WTC11 (cell line): ENCODE measurements at regions not wholly inside any gene's neighbourhood (a gene's known extent, or its start where the extent isn't known, plus 50 kb on each side); places are given as distances from the start of the nearest gene placed in this dataset.

Source experiments
- ATAC-seq: fragments of 200-7000 bp; cut with Tn5 transposase; 2 replicates; pipeline ENCODE4 v1.10.0; 2021; ENCODE audit warnings: mild to moderate bottlenecking, moderate library complexity
- CTCF ChIA-PET: fragments of 300-600 bp; sonication (Branson Sonifier 250); formaldehyde crosslinking; loops from one replicate; lab custom pipeline; 2021; ENCODE audit warnings: antibody characterized with exemption; lab: Charles Lee
- POLR2A ChIA-PET: fragments of 350-600 bp; sonication (Branson Sonifier 250); formaldehyde crosslinking; loops from one replicate; lab custom pipeline; 2021; ENCODE audit warnings: antibody characterized with exemption; lab: Charles Lee
- DNase-seq: peaks from one replicate; pipeline ENCODE4 v3.0.0; 2021; ENCODE audit warnings: low spot score
- H3K27ac Mint-ChIP-seq: 2 replicates; pipeline ENCODE4 v1.8.0; 2021; ENCODE audit warnings: mixed read lengths
- H3K27me3 Mint-ChIP-seq: 2 replicates; pipeline ENCODE4 v1.8.0; 2021; ENCODE audit warnings: low read depth, mild to moderate bottlenecking, moderate library complexity, mixed read lengths
- H3K36me3 Mint-ChIP-seq: 2 replicates; pipeline ENCODE4 v1.8.0; 2021; ENCODE audit warnings: mixed read lengths
- H3K4me1 Mint-ChIP-seq: 2 replicates; pipeline ENCODE4 v1.8.0; 2022; ENCODE audit warnings: mixed read lengths
- H3K4me3 Mint-ChIP-seq: 2 replicates; pipeline ENCODE4 v1.8.0; 2021; ENCODE audit warnings: mild to moderate bottlenecking, moderate library complexity, mixed read lengths
- H3K9me3 Mint-ChIP-seq: 2 replicates; pipeline ENCODE4 v1.8.0; 2021; ENCODE audit warnings: mixed read lengths
- CBFB ChIP-seq: sonication (generic); formaldehyde crosslinking; IDR thresholded peaks from 2 replicates; pipeline ENCODE4 v1.8.1; 2022; ENCODE audit warnings: mild to moderate bottlenecking, low read depth, missing genetic modification reagents
- CREB1 ChIP-seq: sonication (generic); formaldehyde crosslinking; IDR thresholded peaks from 2 replicates; pipeline ENCODE4 v1.8.0; 2023; ENCODE audit warnings: mild to moderate bottlenecking, missing genetic modification reagents
- ETV6 ChIP-seq: sonication (generic); formaldehyde crosslinking; IDR thresholded peaks from 2 replicates; pipeline ENCODE4 v1.8.1; 2022; ENCODE audit warnings: mild to moderate bottlenecking, missing genetic modification reagents
- FOXK1 ChIP-seq: sonication (generic); formaldehyde crosslinking; IDR thresholded peaks from 2 replicates; pipeline ENCODE4 v1.8.0; 2022; ENCODE audit warnings: mild to moderate bottlenecking, moderate library complexity, missing genetic modification reagents
- MXD4 ChIP-seq: fragments of 250-450 bp; sonication (Bioruptor Pico); IDR thresholded peaks from 2 replicates; pipeline ENCODE4 v1.8.0; 2021; ENCODE audit warnings: mild to moderate bottlenecking, moderate library complexity, borderline replicate concordance
- NR3C1 ChIP-seq: sonication (generic); formaldehyde crosslinking; conservative IDR thresholded peaks from 2 replicates; pipeline ENCODE4 v1.8.1; 2023; ENCODE audit warnings: low read depth, mild to moderate bottlenecking, missing genetic modification reagents
- OVOL2 ChIP-seq: fragments of 250-450 bp; sonication (Bioruptor Pico); IDR thresholded peaks from 2 replicates; pipeline ENCODE4 v1.9.0; 2021; ENCODE audit warnings: mild to moderate bottlenecking, borderline replicate concordance
- PRRX2 ChIP-seq: fragments of 250-450 bp; sonication (Bioruptor Pico); IDR thresholded peaks from 2 replicates; pipeline ENCODE4 v1.8.0; 2021; ENCODE audit warnings: mild to moderate bottlenecking
- RELA ChIP-seq: sonication (generic); formaldehyde crosslinking; IDR thresholded peaks from 2 replicates; pipeline ENCODE4 v1.8.1; 2022; ENCODE audit warnings: missing genetic modification reagents, mild to moderate bottlenecking, borderline replicate concordance
- ZNF121 ChIP-seq: sonication (generic); formaldehyde crosslinking; IDR thresholded peaks from 2 replicates; pipeline ENCODE4 v1.8.0; 2023; ENCODE audit warnings: missing genetic modification reagents
- ZNF219 ChIP-seq: sonication (generic); formaldehyde crosslinking; IDR thresholded peaks from 2 replicates; pipeline ENCODE4 v1.8.0; 2023; ENCODE audit warnings: missing genetic modification reagents, mild to moderate bottlenecking, borderline replicate concordance
- ZNF232 ChIP-seq: sonication (generic); formaldehyde crosslinking; IDR thresholded peaks from 2 replicates; pipeline ENCODE4 v1.8.0; 2022; ENCODE audit warnings: mild to moderate bottlenecking, missing genetic modification reagents
- ZNF396 ChIP-seq: fragments of 250-450 bp; sonication (Bioruptor Pico); IDR thresholded peaks from 2 replicates; pipeline ENCODE4 v1.8.0; 2021; ENCODE audit warnings: mild to moderate bottlenecking, moderate library complexity, borderline replicate concordance
- ZNF671 ChIP-seq: fragments of 250-450 bp; sonication (Bioruptor Pico); IDR thresholded peaks from 2 replicates; pipeline ENCODE4 v1.8.0; 2021; ENCODE audit warnings: mild to moderate bottlenecking
- TF ChIP-seq, protein P1 (sequence below): fragments of 250-450 bp; sonication (Bioruptor Pico); IDR thresholded peaks from 2 replicates; pipeline ENCODE4 v1.9.0; 2021; ENCODE audit warnings: mild to moderate bottlenecking
- TF ChIP-seq, protein P2 (sequence below): sonication (generic); formaldehyde crosslinking; IDR thresholded peaks from 2 replicates; pipeline ENCODE4 v1.8.0; 2023; ENCODE audit warnings: mild to moderate bottlenecking, missing genetic modification reagents
- TF ChIP-seq, protein P3 (sequence below): fragments of 250-450 bp; sonication (Bioruptor Pico); IDR thresholded peaks from 2 replicates; pipeline ENCODE4 v1.8.0; 2021; ENCODE audit warnings: mild to moderate bottlenecking
- TF ChIP-seq, protein P4 (sequence below): sonication (generic); formaldehyde crosslinking; IDR thresholded peaks from 2 replicates; pipeline ENCODE4 v1.8.0; 2023; ENCODE audit warnings: missing genetic modification reagents, mild to moderate bottlenecking, borderline replicate concordance

- H3K4me1 Mint-ChIP-seq: no peaks in the 10 kb centered on the region
- no peak for ATAC-seq
- H3K4me3 Mint-ChIP-seq: no peak overlapping the region
- no peak overlapping the region for H3K27ac Mint-ChIP-seq
- no peaks in the 10 kb centered on the region; the same call in 1 of the 2 replicates for H3K36me3 Mint-ChIP-seq
- ChIA-PET POLR2A (interaction anchor here (0.5 kb wide), 1 partner anchor 859 kb away, joined by 7 read pairs; no protein-coding TSS in a partner anchor), CTCF (no interaction called here)
- TF ChIP-seq, protein P1, sequence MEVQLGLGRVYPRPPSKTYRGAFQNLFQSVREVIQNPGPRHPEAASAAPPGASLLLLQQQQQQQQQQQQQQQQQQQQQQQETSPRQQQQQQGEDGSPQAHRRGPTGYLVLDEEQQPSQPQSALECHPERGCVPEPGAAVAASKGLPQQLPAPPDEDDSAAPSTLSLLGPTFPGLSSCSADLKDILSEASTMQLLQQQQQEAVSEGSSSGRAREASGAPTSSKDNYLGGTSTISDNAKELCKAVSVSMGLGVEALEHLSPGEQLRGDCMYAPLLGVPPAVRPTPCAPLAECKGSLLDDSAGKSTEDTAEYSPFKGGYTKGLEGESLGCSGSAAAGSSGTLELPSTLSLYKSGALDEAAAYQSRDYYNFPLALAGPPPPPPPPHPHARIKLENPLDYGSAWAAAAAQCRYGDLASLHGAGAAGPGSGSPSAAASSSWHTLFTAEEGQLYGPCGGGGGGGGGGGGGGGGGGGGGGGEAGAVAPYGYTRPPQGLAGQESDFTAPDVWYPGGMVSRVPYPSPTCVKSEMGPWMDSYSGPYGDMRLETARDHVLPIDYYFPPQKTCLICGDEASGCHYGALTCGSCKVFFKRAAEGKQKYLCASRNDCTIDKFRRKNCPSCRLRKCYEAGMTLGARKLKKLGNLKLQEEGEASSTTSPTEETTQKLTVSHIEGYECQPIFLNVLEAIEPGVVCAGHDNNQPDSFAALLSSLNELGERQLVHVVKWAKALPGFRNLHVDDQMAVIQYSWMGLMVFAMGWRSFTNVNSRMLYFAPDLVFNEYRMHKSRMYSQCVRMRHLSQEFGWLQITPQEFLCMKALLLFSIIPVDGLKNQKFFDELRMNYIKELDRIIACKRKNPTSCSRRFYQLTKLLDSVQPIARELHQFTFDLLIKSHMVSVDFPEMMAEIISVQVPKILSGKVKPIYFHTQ (CRISPR knock-in tag): no peak
- no peak for DNase-seq
- H3K27me3 Mint-ChIP-seq: no peaks in the 10 kb centered on the region
- H3K9me3 Mint-ChIP-seq: peaks cover 3% of the 10 kb centered on the region; the same call in 1 of the 2 replicates
Observed at GRCh38 chr5:124860291-124860655, 113.8 kb upstream of the ZNF608 start.

DNA sequence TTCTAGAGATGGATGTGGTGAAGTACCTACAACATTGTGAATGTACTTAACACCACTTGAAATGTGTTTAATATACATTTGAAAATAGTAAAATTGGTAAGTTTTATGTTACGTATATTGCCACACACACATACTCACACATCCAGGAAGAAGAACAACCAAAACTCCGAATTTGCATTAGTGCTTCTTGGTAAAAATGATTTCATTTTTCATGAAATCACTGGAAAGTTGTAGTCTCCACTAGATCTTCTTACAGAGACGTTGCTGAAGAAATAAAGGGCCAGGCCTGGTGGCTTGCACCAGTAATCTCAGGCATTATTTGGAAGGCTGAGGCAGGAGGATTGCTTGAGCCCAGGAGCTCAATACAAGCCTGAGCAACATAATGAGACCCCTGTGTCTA is 118.6 kb upstream of the ZNF608 start:
- no peaks in the 10 kb centered on the region for H3K27me3 Mint-ChIP-seq
- POLR2A ChIA-PET: no interaction called here
- DNase-seq: no peak
- no peak for ATAC-seq
- TF ChIP-seq ZNF671: no peak
- TF ChIP-seq ZNF219 (CRISPR knock-in tag): no peak
- no peak for TF ChIP-seq RELA (CRISPR knock-in tag)
- no peak for TF ChIP-seq FOXK1 (CRISPR knock-in tag)
- no peak for TF ChIP-seq PRRX2 (CRISPR knock-in tag)
- TF ChIP-seq NR3C1 (CRISPR knock-in tag): no peak
- TF ChIP-seq CBFB (CRISPR knock-in tag): no peak
- no peak for TF ChIP-seq CREB1 (CRISPR knock-in tag)
- no peak for TF ChIP-seq ETV6
- TF ChIP-seq, protein P2, sequence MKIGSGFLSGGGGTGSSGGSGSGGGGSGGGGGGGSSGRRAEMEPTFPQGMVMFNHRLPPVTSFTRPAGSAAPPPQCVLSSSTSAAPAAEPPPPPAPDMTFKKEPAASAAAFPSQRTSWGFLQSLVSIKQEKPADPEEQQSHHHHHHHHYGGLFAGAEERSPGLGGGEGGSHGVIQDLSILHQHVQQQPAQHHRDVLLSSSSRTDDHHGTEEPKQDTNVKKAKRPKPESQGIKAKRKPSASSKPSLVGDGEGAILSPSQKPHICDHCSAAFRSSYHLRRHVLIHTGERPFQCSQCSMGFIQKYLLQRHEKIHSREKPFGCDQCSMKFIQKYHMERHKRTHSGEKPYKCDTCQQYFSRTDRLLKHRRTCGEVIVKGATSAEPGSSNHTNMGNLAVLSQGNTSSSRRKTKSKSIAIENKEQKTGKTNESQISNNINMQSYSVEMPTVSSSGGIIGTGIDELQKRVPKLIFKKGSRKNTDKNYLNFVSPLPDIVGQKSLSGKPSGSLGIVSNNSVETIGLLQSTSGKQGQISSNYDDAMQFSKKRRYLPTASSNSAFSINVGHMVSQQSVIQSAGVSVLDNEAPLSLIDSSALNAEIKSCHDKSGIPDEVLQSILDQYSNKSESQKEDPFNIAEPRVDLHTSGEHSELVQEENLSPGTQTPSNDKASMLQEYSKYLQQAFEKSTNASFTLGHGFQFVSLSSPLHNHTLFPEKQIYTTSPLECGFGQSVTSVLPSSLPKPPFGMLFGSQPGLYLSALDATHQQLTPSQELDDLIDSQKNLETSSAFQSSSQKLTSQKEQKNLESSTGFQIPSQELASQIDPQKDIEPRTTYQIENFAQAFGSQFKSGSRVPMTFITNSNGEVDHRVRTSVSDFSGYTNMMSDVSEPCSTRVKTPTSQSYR (CRISPR knock-in tag): no peak
- no peak for TF ChIP-seq MXD4
- TF ChIP-seq ZNF232 (CRISPR knock-in tag): no peak
- TF ChIP-seq OVOL2 (CRISPR knock-in tag): no peak
- no peak for TF ChIP-seq ZNF396
- TF ChIP-seq, protein P3, sequence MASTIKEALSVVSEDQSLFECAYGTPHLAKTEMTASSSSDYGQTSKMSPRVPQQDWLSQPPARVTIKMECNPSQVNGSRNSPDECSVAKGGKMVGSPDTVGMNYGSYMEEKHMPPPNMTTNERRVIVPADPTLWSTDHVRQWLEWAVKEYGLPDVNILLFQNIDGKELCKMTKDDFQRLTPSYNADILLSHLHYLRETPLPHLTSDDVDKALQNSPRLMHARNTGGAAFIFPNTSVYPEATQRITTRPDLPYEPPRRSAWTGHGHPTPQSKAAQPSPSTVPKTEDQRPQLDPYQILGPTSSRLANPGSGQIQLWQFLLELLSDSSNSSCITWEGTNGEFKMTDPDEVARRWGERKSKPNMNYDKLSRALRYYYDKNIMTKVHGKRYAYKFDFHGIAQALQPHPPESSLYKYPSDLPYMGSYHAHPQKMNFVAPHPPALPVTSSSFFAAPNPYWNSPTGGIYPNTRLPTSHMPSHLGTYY: no peak
- TF ChIP-seq, protein P4, sequence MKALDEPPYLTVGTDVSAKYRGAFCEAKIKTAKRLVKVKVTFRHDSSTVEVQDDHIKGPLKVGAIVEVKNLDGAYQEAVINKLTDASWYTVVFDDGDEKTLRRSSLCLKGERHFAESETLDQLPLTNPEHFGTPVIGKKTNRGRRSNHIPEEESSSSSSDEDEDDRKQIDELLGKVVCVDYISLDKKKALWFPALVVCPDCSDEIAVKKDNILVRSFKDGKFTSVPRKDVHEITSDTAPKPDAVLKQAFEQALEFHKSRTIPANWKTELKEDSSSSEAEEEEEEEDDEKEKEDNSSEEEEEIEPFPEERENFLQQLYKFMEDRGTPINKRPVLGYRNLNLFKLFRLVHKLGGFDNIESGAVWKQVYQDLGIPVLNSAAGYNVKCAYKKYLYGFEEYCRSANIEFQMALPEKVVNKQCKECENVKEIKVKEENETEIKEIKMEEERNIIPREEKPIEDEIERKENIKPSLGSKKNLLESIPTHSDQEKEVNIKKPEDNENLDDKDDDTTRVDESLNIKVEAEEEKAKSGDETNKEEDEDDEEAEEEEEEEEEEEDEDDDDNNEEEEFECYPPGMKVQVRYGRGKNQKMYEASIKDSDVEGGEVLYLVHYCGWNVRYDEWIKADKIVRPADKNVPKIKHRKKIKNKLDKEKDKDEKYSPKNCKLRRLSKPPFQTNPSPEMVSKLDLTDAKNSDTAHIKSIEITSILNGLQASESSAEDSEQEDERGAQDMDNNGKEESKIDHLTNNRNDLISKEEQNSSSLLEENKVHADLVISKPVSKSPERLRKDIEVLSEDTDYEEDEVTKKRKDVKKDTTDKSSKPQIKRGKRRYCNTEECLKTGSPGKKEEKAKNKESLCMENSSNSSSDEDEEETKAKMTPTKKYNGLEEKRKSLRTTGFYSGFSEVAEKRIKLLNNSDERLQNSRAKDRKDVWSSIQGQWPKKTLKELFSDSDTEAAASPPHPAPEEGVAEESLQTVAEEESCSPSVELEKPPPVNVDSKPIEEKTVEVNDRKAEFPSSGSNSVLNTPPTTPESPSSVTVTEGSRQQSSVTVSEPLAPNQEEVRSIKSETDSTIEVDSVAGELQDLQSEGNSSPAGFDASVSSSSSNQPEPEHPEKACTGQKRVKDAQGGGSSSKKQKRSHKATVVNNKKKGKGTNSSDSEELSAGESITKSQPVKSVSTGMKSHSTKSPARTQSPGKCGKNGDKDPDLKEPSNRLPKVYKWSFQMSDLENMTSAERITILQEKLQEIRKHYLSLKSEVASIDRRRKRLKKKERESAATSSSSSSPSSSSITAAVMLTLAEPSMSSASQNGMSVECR (CRISPR knock-in tag): no peak
- TF ChIP-seq ZNF121 (CRISPR knock-in tag): no peak
- TF ChIP-seq, all 79 proteins: peak for 0
- Mint-ChIP-seq H3K4me1 (peaks cover 15% of the 10 kb centered on the region), H3K9me3 (no peaks in the 10 kb centered on the region), H3K36me3 (no peaks in the 10 kb centered on the region; the same call in 1 of the 2 replicates), H3K4me3 (no peak overlapping the region), H3K27ac (no peak overlapping the region)
- CTCF ChIA-PET: no interaction called here
